Esophagus squamous epithelium (tissue), 4 donors: ENCODE measurements at regions not wholly inside any gene's neighbourhood (a gene's known extent, or its start where the extent isn't known, plus 50 kb on each side); places are given as distances from the start of the nearest gene placed in this dataset.

Experiments used
- POLR2A ChIP-seq, 4 donors: fragments of 450-650 bp; IDR thresholded peaks; one replicate each; pipeline ENCODE4 v1.6.1; 2017; ENCODE audit warnings: antibody characterized with exemption in 4 of 4, mild to moderate bottlenecking in 4 of 4, moderate library complexity in 3 of 4
- TF ChIP-seq, protein P1 (sequence below), 6 experiments: fragments of 450-650 bp in 4 of 6; fragments of 200-600 bp in 2 of 6; sonication (generic) in 2 of 6; IDR thresholded peaks; one replicate each; pipeline ENCODE4 v1.5.1; 2016 to 2019; ENCODE audit warnings: antibody characterized with exemption in 6 of 6, mild to moderate bottlenecking in 4 of 6, moderate library complexity in 4 of 6

DNA sequence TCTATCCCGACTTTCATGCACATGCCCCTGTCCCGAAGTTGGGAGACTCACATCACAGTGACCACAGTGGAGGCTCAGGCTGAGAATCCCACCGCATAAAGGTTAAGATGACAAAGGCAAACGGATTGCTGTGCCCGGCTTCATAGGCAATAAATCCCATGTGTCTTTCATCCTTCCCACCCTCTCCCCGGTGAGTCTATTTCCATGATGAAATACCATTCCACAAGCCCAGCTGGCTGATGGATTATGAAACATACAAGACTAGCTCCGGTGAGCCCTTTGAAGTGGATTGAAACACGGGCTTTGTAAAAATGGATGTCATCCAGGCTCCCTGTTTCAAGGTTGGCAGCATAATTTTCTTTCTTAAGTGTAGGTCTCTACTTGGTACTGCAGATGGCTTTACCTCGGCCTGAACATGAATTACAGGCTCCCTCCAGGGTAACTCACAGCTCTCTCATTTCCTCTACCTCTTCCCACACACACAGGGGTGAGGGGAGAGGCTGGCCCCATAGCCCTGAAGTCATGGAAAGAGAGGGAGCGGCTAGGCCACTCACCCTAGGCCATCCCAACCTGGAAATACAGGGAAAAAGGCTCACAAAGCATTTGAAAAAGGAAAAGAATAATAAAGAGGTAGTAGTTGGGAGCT is 92.0 kb upstream of the CALN1 start:
- TF ChIP-seq, protein P1, sequence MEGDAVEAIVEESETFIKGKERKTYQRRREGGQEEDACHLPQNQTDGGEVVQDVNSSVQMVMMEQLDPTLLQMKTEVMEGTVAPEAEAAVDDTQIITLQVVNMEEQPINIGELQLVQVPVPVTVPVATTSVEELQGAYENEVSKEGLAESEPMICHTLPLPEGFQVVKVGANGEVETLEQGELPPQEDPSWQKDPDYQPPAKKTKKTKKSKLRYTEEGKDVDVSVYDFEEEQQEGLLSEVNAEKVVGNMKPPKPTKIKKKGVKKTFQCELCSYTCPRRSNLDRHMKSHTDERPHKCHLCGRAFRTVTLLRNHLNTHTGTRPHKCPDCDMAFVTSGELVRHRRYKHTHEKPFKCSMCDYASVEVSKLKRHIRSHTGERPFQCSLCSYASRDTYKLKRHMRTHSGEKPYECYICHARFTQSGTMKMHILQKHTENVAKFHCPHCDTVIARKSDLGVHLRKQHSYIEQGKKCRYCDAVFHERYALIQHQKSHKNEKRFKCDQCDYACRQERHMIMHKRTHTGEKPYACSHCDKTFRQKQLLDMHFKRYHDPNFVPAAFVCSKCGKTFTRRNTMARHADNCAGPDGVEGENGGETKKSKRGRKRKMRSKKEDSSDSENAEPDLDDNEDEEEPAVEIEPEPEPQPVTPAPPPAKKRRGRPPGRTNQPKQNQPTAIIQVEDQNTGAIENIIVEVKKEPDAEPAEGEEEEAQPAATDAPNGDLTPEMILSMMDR (IDR thresholded peaks at IDR 0.05) = no peak
- TF ChIP-seq POLR2A (IDR thresholded peaks at IDR 0.05) = no peak
